Glutamatergic neuron (in vitro differentiated cells): ENCODE measurements at regions not wholly inside any gene's neighbourhood (a gene's known extent, or its start where the extent isn't known, plus 50 kb on each side); places are given as distances from the start of the nearest gene placed in this dataset.

Experiments
- DNase-seq: peaks from one replicate; pipeline ENCODE4 v3.0.0; 2022
- H3K27ac Mint-ChIP-seq: one replicate; pipeline ENCODE4 v1.8.0; 2020; ENCODE audit warnings: mild to moderate bottlenecking, mixed read lengths, inconsistent platforms; ENCODE audit not compliant: unreplicated experiment
- H3K27me3 Mint-ChIP-seq: one replicate; pipeline ENCODE4 v1.8.0; 2020; ENCODE audit warnings: mild to moderate bottlenecking, moderate library complexity, mixed read lengths, inconsistent platforms; ENCODE audit not compliant: unreplicated experiment
- H3K36me3 Mint-ChIP-seq: one replicate; pipeline ENCODE4 v1.8.0; 2020; ENCODE audit warnings: mild to moderate bottlenecking, mixed read lengths, inconsistent platforms; ENCODE audit not compliant: unreplicated experiment
- H3K4me1 Mint-ChIP-seq: one replicate; pipeline ENCODE4 v1.8.0; 2020; ENCODE audit warnings: mild to moderate bottlenecking, low read depth, mixed read lengths, inconsistent platforms; ENCODE audit not compliant: unreplicated experiment
- H3K4me3 Mint-ChIP-seq: one replicate; pipeline ENCODE4 v1.8.0; 2020; ENCODE audit warnings: mild to moderate bottlenecking, mixed read lengths, inconsistent platforms; ENCODE audit not compliant: unreplicated experiment
- H3K9me3 Mint-ChIP-seq: one replicate; pipeline ENCODE4 v1.8.0; 2020; ENCODE audit warnings: mild to moderate bottlenecking, moderate library complexity, mixed read lengths, inconsistent platforms; ENCODE audit not compliant: unreplicated experiment
- TF ChIP-seq, protein P1 (sequence below): fragments of 200-600 bp; sonication (generic); IDR thresholded peaks from one replicate; pipeline ENCODE4 v1.5.0; 2021; ENCODE audit not compliant: partially characterized antibody, unreplicated experiment

DNA sequence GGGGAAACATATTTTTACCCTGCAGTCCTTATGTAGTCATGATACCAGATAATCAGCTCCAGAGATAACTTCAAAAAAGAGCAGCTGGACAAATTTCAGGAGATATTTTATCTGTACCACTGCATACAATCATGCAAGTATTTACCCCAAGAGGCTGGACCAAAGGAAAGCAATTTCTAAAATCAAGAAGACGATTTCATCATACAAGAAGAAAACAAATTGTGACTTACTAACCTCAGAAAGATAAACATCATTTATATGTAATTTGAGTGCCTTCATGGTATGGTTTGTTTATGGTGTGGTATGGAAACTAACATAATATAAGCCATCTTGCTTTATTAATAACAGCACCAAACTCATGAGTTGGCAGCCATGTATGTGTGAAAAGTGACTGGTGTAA is 603.6 kb downstream of the PSAT1 start:
- TF ChIP-seq, protein P1, sequence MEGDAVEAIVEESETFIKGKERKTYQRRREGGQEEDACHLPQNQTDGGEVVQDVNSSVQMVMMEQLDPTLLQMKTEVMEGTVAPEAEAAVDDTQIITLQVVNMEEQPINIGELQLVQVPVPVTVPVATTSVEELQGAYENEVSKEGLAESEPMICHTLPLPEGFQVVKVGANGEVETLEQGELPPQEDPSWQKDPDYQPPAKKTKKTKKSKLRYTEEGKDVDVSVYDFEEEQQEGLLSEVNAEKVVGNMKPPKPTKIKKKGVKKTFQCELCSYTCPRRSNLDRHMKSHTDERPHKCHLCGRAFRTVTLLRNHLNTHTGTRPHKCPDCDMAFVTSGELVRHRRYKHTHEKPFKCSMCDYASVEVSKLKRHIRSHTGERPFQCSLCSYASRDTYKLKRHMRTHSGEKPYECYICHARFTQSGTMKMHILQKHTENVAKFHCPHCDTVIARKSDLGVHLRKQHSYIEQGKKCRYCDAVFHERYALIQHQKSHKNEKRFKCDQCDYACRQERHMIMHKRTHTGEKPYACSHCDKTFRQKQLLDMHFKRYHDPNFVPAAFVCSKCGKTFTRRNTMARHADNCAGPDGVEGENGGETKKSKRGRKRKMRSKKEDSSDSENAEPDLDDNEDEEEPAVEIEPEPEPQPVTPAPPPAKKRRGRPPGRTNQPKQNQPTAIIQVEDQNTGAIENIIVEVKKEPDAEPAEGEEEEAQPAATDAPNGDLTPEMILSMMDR, result no peak
- H3K27ac Mint-ChIP-seq, result no peak overlapping the region
- no peak overlapping the region for H3K4me3 Mint-ChIP-seq
- no peaks in the 10 kb centered on the region for H3K36me3 Mint-ChIP-seq
- H3K9me3 Mint-ChIP-seq, result peaks cover 2% of the 10 kb centered on the region
- no peaks in the 10 kb centered on the region for H3K27me3 Mint-ChIP-seq
- H3K4me1 Mint-ChIP-seq, result no peaks in the 10 kb centered on the region
- DNase-seq, result no peak

DNA sequence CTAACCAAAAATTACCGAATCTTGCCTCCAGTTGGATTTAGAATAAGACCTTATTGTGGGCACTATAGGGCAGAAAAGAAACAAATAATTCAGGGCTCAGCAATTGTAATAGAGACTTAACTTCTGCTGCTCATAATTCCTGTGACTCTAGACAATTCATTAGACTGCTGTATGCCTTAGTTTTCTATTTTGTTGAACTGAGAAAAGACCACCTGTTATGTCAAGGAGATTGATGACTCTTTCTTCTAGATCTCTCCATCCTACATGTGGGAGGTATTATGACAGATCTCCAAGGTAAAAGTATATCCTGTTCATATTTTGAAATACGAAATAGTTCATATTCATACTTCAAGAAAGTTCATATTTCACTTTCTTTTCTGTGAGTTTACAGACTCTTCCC is 605.1 kb downstream of the PSAT1 start:
- no peaks in the 10 kb centered on the region for H3K27me3 Mint-ChIP-seq
- no peaks in the 10 kb centered on the region for H3K4me1 Mint-ChIP-seq

DNA sequence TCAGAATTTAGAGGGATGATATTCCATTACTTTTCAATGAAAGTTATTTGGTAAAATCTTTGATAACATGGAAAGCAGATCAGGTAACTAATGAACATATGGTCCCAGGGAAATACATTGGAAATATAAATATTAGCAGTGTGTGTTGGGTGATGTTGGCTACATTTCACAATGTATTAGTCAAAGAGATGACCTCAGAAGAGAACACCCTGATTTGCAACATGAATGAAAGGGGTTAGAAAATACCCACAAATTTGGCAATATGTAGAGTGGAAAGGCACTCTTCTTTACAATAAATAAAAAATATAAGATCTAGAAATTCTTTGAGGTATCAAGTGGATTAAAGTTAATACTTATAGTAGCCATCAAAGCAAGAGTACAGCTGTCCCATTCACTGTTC is 606.7 kb downstream of the PSAT1 start:
- Mint-ChIP-seq H3K9me3 (peaks cover 2% of the 10 kb centered on the region), H3K4me3 (no peak overlapping the region), H3K36me3 (no peaks in the 10 kb centered on the region), H3K27ac (no peak overlapping the region), H3K27me3 (no peaks in the 10 kb centered on the region), H3K4me1 (no peaks in the 10 kb centered on the region)
- TF ChIP-seq, protein P1, result no peak
- DNase-seq, result no peak

More for the DNA sequence above, 605.1 kb downstream of the PSAT1 start:
- Mint-ChIP-seq H3K4me3 (no peak overlapping the region), H3K36me3 (no peaks in the 10 kb centered on the region), H3K9me3 (peaks cover 2% of the 10 kb centered on the region), H3K27ac (no peak overlapping the region)
- TF ChIP-seq, protein P1, result no peak
- DNase-seq, result no peak

DNA sequence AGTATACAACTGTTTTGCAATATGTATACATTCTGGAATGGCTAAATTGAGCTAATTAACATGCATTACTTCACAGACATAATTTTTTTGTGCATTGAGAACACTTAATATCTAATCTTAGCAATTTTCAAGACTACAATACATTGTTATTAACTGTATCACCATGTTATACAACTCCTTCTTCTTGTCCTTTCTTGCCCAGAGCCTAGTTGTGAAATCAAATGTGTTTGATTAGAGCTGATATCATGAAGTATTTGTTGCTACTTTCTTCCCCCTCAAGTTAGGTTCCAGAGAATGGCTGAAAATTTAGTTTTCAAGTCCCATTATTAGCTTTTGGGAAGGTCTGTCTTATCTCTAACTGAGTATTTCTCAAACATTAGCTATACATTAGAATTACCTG is 607.8 kb downstream of the PSAT1 start:
- TF ChIP-seq, protein P1, result no peak
- H3K36me3 Mint-ChIP-seq, result no peaks in the 10 kb centered on the region

DNA sequence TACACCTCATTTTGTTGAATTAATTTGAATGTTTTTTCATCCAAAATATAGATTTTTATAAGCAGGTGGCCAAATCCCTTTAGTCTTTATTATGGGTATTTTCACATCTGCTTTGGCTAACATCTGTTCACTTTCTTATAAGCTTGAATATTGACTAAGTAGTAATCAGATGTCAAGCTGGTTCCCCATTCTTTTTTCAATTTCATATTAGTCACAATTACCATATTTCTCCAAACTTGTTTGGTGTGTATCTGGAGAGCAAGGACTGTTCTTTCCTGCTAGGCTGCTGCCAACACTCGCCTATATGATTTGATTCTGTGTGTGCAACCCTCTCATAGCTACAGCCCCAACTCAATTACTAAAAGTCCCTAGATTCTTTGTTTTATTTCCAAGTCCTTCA is 608.5 kb downstream of the PSAT1 start:
- Mint-ChIP-seq H3K4me3 (no peak overlapping the region), H3K9me3 (no peaks in the 10 kb centered on the region)
- TF ChIP-seq, protein P1, result no peak

More for the DNA sequence above, 607.8 kb downstream of the PSAT1 start:
- H3K27me3 Mint-ChIP-seq, result no peaks in the 10 kb centered on the region
- no peak overlapping the region for H3K4me3 Mint-ChIP-seq
- no peak overlapping the region for H3K27ac Mint-ChIP-seq
- DNase-seq, result no peak
- H3K9me3 Mint-ChIP-seq, result no peaks in the 10 kb centered on the region
- H3K4me1 Mint-ChIP-seq, result no peaks in the 10 kb centered on the region

More for the DNA sequence above, 608.5 kb downstream of the PSAT1 start:
- Mint-ChIP-seq H3K4me1 (no peaks in the 10 kb centered on the region), H3K27me3 (no peaks in the 10 kb centered on the region), H3K27ac (no peak overlapping the region), H3K36me3 (no peaks in the 10 kb centered on the region)
- no peak for DNase-seq
